BLaER1 (cell line): ENCODE measurements at regions not wholly inside any gene's neighbourhood (a gene's known extent, or its start where the extent isn't known, plus 50 kb on each side); places are given as distances from the start of the nearest gene placed in this dataset.

Experiments used
- H3K27ac ChIP-seq: shearing (Covaris generic); formaldehyde crosslinking; 2 replicates; pipeline ENCODE4 v1.8.1; 2022
- H3K27me3 ChIP-seq: shearing (Covaris generic); formaldehyde crosslinking; 2 replicates; pipeline ENCODE4 v1.8.1; 2022
- H3K36me3 ChIP-seq: shearing (Covaris generic); formaldehyde crosslinking; 2 replicates; pipeline ENCODE4 v1.8.1; 2022
- H3K4me1 ChIP-seq: shearing (Covaris generic); formaldehyde crosslinking; 2 replicates; pipeline ENCODE4 v1.8.1; 2022
- H3K4me2 ChIP-seq: shearing (Covaris generic); formaldehyde crosslinking; 2 replicates; pipeline ENCODE4 v1.8.1; 2022
- H3K4me3 ChIP-seq: shearing (Covaris generic); formaldehyde crosslinking; 2 replicates; pipeline ENCODE4 v1.8.1; 2022
- H3K9ac ChIP-seq: shearing (Covaris generic); formaldehyde crosslinking; 2 replicates; pipeline ENCODE4 v1.8.1; 2022
- H3K9me3 ChIP-seq: shearing (Covaris generic); formaldehyde crosslinking; 2 replicates; pipeline ENCODE4 v1.8.1; 2022
- H4K20me1 ChIP-seq: shearing (Covaris generic); formaldehyde crosslinking; 2 replicates; pipeline ENCODE4 v1.8.1; 2022
- Cebpa-rat ChIP-seq: shearing (Covaris generic); IDR thresholded peaks from 2 replicates; pipeline ENCODE4 v1.8.1; 2022

DNA sequence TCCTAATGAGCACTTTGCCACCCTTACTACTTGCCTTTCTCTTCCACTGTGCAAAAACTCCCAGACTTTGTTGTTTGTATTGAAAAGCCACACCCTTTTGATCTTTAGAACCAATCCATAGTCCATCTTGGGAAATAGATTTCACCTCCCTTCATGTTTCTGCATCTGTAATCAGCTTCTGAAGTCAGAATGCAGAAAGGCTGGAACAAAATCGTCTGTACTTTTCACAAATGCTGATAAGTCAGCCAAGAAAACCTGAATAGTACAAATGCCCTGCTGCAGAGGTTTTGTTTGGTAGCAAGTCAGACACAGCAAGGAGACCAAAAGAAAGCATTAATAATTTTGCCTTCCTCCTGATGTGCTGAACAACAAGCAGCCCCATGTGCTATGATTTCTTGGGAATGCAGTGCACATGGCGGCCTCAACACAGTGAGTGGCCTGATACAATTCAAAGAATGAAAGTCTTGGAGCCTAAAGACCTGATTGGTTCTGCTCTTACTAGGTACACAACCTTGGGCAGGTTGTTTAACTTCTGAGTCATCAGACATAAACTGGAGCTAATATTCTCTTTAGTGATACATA lies 59.2 kb upstream of the STK32A start:
- no peaks in the 10 kb centered on the region for H3K27me3 ChIP-seq
- no peaks in the 10 kb centered on the region for H3K4me1 ChIP-seq
- H3K27ac ChIP-seq = no peak overlapping the region
- H3K4me2 ChIP-seq = no peak overlapping the region
- H3K4me3 ChIP-seq = no peak overlapping the region
- no peaks in the 10 kb centered on the region for H3K9me3 ChIP-seq
- no peak for TF ChIP-seq Cebpa-rat
- H4K20me1 ChIP-seq = no peaks in the 10 kb centered on the region
- H3K36me3 ChIP-seq = no peaks in the 10 kb centered on the region
- no peak overlapping the region for H3K9ac ChIP-seq

DNA sequence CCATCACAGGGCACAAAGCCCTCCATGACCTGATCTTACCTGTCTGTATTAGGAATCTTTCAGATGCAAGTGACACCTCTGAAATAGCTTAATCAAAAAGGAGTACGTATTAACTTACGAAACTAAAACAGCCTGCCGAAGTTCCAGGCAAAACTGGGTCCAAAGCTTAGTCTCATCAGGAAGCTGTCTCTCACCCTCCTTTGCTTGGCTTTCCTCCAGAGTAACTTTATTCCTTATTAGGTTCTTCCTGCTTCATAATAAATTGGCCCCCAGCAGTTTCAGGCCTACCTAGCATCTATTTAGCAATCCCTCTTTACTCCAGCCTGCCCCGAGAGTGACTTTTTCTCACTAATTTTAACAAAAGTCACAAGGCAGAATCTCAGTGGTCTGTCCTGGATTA lies 58.4 kb upstream of the STK32A start:
- Histone ChIP-seq H3K4me2 (no peak overlapping the region), H3K4me1 (no peaks in the 10 kb centered on the region), H3K4me3 (no peak overlapping the region), H3K9ac (no peak overlapping the region), H3K9me3 (no peaks in the 10 kb centered on the region), H4K20me1 (no peaks in the 10 kb centered on the region), H3K27me3 (no peaks in the 10 kb centered on the region), H3K36me3 (no peaks in the 10 kb centered on the region), H3K27ac (no peak overlapping the region)
- no peak for TF ChIP-seq Cebpa-rat

DNA sequence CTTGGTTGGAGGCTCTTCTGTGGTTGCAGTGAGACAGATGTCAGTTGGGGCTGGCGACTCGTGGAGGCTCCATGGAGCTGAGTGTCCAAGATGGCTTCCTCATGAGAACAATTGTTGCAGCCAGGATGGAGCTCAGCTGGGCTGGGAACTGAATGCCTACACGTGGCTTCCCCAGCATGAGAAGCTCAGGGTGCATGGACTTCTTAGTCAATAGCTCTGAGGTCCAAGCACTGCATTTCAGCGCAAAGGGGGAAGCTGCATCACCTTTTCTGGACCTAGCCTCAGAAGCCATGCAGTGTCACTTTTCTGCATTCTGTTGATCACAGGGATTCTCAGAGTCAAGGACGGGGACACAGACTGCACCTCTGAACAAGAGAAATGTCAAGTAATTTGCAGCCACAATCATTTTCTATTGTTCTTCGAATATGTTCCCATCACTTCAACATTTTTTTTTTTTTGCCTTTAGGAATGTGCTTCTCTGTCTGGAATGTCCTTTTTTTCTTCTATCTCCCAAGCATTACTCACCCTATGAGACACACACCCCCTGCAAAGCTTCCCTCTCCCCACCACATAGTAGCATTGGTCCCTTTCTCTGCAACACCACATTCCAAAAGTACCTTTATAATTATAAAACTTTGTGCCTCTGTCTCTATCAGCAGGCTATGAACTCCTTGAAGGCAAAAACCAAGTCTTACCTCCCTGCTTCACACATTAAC lies 57.5 kb upstream of the STK32A start:
- no peak for TF ChIP-seq Cebpa-rat

DNA sequence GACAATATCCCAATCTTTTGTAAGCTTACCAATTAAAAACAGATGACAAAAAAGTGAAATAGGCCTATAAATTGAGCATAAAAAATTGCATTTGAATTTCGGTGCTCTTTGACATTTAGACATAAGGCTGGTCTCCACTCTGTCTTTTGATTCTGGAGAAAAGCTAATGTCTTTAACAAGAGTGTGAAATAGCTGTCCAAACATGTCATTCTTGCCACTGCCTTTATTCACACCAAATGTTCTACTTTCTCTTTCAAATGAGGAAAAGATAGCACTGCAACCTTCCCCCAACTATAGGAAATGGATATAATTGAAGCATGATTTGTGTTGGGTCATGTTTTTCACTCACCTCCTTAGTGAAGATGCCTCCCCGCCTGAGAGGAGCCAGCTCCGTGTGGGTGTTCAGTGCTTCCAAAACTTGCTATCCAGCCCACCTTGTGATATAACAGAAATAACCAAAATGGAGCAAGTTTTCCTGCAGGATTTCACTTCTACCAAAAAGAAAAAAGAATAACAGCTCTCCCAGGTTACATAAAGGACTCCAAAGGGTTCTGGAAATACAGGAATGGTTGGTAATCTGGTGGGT lies 55.2 kb upstream of the STK32A start:
- H4K20me1 ChIP-seq = no peaks in the 10 kb centered on the region
- no peaks in the 10 kb centered on the region for H3K4me1 ChIP-seq
- H3K9ac ChIP-seq = no peak overlapping the region
- no peaks in the 10 kb centered on the region for H3K9me3 ChIP-seq
- no peak for TF ChIP-seq Cebpa-rat
- no peak overlapping the region for H3K4me3 ChIP-seq
- H3K27me3 ChIP-seq = no peaks in the 10 kb centered on the region
- no peak overlapping the region for H3K4me2 ChIP-seq
- no peak overlapping the region for H3K27ac ChIP-seq
- H3K36me3 ChIP-seq = no peaks in the 10 kb centered on the region

More for the DNA sequence above, 57.5 kb upstream of the STK32A start:
- Histone ChIP-seq H3K36me3 (no peaks in the 10 kb centered on the region), H3K4me1 (no peaks in the 10 kb centered on the region), H3K9ac (no peak overlapping the region), H3K27me3 (no peaks in the 10 kb centered on the region), H4K20me1 (no peaks in the 10 kb centered on the region), H3K4me2 (no peak overlapping the region), H3K27ac (no peak overlapping the region), H3K9me3 (no peaks in the 10 kb centered on the region), H3K4me3 (no peak overlapping the region)

DNA sequence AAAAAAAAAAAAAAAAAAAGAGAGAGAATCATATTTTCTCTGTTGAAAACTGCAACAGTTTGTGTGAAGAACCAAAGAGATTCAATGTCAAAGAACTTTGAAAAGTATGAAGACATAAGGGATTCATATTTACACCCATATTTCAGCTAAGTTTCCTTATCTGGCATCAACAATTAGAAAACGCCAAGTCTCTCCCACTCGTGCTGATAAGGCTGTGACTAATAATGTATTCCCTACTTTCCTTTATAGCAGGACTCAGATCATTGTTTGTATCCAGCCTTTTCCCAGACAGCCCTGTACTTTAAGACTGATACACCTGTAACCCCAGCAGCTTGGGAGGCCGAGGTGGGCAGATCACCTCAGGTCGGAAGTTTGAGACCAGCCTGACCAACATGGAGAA lies 54.1 kb upstream of the STK32A start:
- H3K9ac ChIP-seq = no peak overlapping the region
- no peak overlapping the region for H3K4me3 ChIP-seq
- no peak for TF ChIP-seq Cebpa-rat
- H3K27me3 ChIP-seq = no peaks in the 10 kb centered on the region
- no peaks in the 10 kb centered on the region for H3K9me3 ChIP-seq
- no peak overlapping the region for H3K27ac ChIP-seq
- no peaks in the 10 kb centered on the region for H3K4me1 ChIP-seq
- no peak overlapping the region for H3K4me2 ChIP-seq
- no peaks in the 10 kb centered on the region for H4K20me1 ChIP-seq
- no peaks in the 10 kb centered on the region for H3K36me3 ChIP-seq
